ENCODE measurements at regions not wholly inside any gene's neighbourhood (a gene's known extent, or its start where the extent isn't known, plus 50 kb on each side); places are given as distances from the start of the nearest gene placed in this dataset.

- FAIRE-seq = no peak
These were observed 311.7 kb upstream of the PKDCC start for GRCh38 chr2:41736105-41736567.

GRCh38 chr2:41736586-41736985 is 311.2 kb upstream of the PKDCC start:
- no peak for FAIRE-seq

- no peak for FAIRE-seq
These were observed 309.9 kb upstream of the PKDCC start for GRCh38 chr2:41737888-41738287.

- FAIRE-seq = no peak
These were observed 305.7 kb upstream of the PKDCC start for GRCh38 chr2:41741951-41742595.

- no peak for FAIRE-seq
These were observed 304.5 kb upstream of the PKDCC start for GRCh38 chr2:41743324-41743723.

- FAIRE-seq = no peak
These were observed 297.0 kb upstream of the PKDCC start for GRCh38 chr2:41750829-41751228.

GRCh38 chr2:41759880-41760279 is 287.9 kb upstream of the PKDCC start:
- no peak for FAIRE-seq

GRCh38 chr2:41763141-41763540 is 284.7 kb upstream of the PKDCC start:
- no peak for FAIRE-seq

GRCh38 chr2:41764131-41764530 is 283.7 kb upstream of the PKDCC start:
- no peak for FAIRE-seq

- no peak for FAIRE-seq
These were observed 282.9 kb upstream of the PKDCC start for GRCh38 chr2:41764919-41765318.

GRCh38 chr2:41768310-41768709 is 279.5 kb upstream of the PKDCC start:
- no peak for FAIRE-seq

GRCh38 chr2:41771710-41772109 is 276.1 kb upstream of the PKDCC start:
- no peak for FAIRE-seq

- no peak for FAIRE-seq
These were observed 275.1 kb upstream of the PKDCC start for GRCh38 chr2:41772697-41773096.

- FAIRE-seq = peak; percentile 80
These were observed 273.7 kb upstream of the PKDCC start for GRCh38 chr2:41774011-41774605.

- no peak for FAIRE-seq
These were observed 272.3 kb upstream of the PKDCC start for GRCh38 chr2:41775366-41776025.

GRCh38 chr2:41779888-41780287 is 267.9 kb upstream of the PKDCC start:
- FAIRE-seq = no peak

GRCh38 chr2:41782306-41783158 is 265.3 kb upstream of the PKDCC start:
- peak; percentile 91 for FAIRE-seq

- FAIRE-seq = no peak
These were observed 263.3 kb upstream of the PKDCC start for GRCh38 chr2:41784496-41784895.

GRCh38 chr2:41785251-41786022 is 262.4 kb upstream of the PKDCC start:
- FAIRE-seq = no peak

- no peak for FAIRE-seq
These were observed 256.3 kb upstream of the PKDCC start for GRCh38 chr2:41791523-41791922.

GRCh38 chr2:41803361-41803760 is 244.5 kb upstream of the PKDCC start:
- no peak for FAIRE-seq

- FAIRE-seq = no peak
These were observed 241.5 kb upstream of the PKDCC start for GRCh38 chr2:41806286-41806685.
